ENCODE measurements at regions not wholly inside any gene's neighbourhood (a gene's known extent, or its start where the extent isn't known, plus 50 kb on each side); places are given as distances from the start of the nearest gene placed in this dataset.
A peak's percentile ranks its signal among the peaks of the same experiment; 100 is the strongest.

DNA sequence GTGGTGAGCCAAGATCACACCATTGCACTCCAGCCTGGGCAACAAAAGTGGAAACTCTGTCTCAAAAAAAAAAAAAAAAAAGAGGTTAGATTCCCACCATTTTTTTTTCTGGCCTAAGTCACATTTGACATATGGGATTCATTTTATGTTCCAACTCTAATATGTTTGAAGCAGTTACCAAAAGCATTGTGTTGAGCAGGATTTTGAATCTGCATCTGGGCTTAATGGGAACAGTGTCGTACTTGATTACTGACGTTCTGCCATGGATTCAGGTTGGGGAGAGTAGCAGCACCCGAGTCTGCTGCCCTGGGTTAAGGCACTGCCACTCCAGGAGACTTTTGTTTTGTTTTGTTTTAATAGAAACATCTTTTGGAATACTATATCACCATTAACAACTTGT, 348.7 kb upstream of the TBL1XR1 start:
- DNase-seq: no peak

- no peak for DNase-seq
These were observed 350.5 kb upstream of the TBL1XR1 start for GRCh38 chr3:177547711-177548350.

- no peak for DNase-seq
These were observed 353.4 kb upstream of the TBL1XR1 start for GRCh38 chr3:177550667-177551066.

- no peak for DNase-seq
These were observed 354.2 kb upstream of the TBL1XR1 start for GRCh38 chr3:177551431-177551836.

GRCh38 chr3:177552051-177552450, 354.8 kb upstream of the TBL1XR1 start:
- DNase-seq: no peak

GRCh38 chr3:177553012-177553411, 355.7 kb upstream of the TBL1XR1 start:
- DNase-seq: no peak

DNA sequence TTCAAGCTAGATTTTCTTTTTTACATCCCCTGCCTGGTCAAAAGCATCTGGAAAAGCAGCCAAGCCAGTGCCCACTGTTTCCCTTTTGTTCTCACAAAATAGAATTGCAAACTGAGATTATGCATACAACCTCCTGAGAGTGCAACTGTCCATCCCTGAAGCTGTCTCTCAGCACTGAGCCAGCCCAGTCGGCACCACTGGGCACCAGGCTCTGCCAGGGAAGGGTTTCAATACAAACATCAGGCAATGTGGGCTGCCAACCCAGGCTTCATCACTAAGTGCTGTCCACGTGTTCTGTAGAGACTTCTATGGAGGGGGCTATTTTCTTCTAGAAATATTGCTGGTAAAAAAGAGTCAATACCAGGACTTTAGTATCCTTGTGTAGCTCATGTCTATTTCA, 356.3 kb upstream of the TBL1XR1 start:
- DNase-seq: peak in 1 of 3 experiments; percentile 7

- peak in 2 of 3 experiments; percentile 78 to 98 for DNase-seq
These were observed 357.8 kb upstream of the TBL1XR1 start for GRCh38 chr3:177554895-177555759.

DNA sequence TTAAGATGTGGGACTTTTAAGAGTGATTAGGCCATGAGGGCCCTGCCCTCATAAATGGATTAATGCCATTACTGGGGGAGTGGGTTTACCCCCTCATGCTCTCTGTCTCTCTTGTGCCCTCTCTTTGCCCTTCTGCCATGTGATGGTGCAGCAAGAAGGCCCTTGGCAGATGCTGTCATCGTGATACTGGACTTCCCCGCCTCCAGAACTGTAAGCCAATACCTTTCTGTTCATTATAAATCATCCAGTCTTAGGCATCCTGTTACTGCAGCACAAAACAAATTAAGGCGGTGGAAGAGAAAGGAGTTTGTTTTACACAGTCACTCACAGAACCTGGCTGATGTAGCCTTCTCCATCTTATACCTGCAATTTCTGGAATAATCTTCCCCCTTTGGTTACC, 360.3 kb upstream of the TBL1XR1 start:
- DNase-seq: no peak

DNA sequence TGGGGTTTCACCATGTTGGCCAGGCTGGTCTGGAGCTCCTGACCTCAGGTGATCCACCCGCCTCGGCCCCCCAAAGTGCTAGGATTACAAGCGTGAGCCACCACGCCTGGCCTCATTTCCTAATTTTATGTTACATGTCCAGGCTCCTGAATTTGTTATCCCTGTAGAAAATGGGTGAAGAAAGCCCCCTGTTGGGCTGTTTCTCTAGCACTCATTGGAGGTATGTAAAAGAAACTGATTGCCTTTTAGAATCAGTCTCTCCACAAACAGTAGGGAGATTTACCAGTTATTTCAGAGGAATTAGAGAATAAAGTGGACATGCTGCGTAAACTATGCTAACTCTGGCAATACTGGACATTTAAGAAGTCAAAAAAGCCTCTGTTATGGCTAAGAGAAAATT, 364.1 kb upstream of the TBL1XR1 start:
- no peak for DNase-seq

- DNase-seq: peak in 1 of 3 experiments; percentile 73
These were observed 364.6 kb upstream of the TBL1XR1 start for GRCh38 chr3:177561769-177562392.

DNA sequence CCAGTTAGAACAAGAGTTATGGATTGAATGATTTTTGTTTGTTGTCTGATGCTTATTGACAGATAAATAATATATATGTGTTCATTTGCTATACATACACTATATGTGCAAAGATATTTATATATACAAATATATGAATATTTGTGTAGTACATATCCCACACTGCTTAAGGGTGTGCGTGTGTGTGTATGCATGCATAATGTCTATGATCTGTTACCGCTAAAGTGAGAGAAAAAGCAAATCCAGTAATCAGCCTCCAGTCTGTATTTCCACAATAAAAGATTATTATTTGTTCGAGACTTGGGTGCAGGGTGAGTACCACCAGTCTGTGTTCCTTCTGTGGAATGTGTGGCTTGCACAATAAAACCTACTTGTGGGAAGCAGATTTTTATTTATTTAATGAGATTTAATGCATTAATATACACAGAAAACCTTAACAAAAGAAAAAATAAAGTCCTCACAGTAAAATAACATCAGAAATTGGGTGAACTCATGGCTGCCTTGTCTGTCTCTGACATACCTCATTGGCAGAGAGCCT, 366.0 kb upstream of the TBL1XR1 start:
- no peak for DNase-seq

GRCh38 chr3:177563792-177564191, 366.5 kb upstream of the TBL1XR1 start:
- DNase-seq: no peak

DNA sequence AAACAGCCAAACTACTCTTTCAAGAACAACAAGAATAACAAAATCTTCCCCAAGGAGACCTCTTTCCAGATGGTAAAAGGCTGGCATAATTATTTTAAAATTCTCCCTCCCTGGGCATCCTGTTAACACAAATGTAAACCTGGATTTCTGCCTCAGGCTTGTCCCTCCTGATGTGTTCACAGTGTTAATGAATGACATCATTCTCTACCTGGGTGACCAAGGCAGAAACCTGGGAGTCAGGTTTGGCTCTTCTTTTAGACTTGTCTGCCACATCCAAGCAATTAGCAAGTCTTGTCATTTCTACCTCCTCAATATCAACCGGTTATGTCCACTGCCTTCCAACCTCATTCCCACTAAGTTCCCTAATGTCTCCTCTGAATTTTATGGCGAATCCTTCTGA, 368.7 kb upstream of the TBL1XR1 start:
- DNase-seq: peak in 1 of 3 experiments; percentile 20

GRCh38 chr3:177567833-177568232, 370.6 kb upstream of the TBL1XR1 start:
- no peak for DNase-seq

DNA sequence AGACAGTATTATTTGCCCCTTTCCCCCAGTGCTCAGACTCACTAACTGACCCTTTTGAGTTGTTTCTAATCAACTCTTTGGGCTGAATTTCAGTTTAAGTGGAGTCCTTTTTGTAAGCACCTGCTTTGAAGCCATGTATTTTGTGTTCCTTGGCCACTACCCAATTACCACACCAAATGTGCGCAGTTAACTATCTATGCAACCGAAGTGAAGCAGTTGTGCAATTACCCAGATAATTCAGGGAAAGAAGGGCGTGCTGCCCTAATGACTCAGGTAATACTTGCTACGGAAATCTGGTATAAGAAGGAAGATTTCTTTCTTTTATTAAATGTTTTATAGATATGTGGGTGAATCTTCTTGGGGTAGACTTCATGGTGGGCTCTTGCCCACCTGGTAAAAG, 371.9 kb upstream of the TBL1XR1 start:
- no peak for DNase-seq

- peak in 2 of 3 experiments; percentile 15 to 69 for DNase-seq
These were observed 372.8 kb upstream of the TBL1XR1 start for GRCh38 chr3:177569875-177570657.

- no peak for DNase-seq
These were observed 374.1 kb upstream of the TBL1XR1 start for GRCh38 chr3:177571271-177571943.

GRCh38 chr3:177571944-177572315, 374.6 kb upstream of the TBL1XR1 start:
- DNase-seq: peak in 1 of 3 experiments; percentile 60

GRCh38 chr3:177574222-177574856, 377.1 kb upstream of the TBL1XR1 start:
- DNase-seq: peak; percentile 30 to 65 (median 60)

DNA sequence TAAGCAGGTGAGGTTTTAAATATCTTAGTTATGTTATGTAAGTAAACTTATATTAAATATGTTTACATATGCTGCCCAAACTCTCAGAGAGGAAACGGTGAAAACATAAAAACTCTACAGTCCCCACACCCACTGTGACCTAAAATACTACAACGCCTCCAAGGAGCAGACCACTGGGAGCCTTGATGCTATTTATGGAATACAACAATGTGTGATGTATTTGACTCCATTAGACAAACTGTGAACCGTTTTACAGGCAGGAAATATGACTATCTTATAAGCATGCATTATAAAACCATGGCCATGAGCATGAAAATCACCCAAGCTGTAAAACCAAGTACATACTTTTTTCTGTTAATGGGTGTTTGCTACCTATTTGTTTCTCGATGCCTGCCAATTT, 379.5 kb upstream of the TBL1XR1 start:
- no peak for DNase-seq

- no peak for DNase-seq
These were observed 381.2 kb upstream of the TBL1XR1 start for GRCh38 chr3:177578488-177578887.
